ENCODE measurements at regions not wholly inside any gene's neighbourhood (a gene's known extent, or its start where the extent isn't known, plus 50 kb on each side); places are given as distances from the start of the nearest gene placed in this dataset.

GRCh38 chr9:64066736-64067368 lies 1218.2 kb downstream of the FOXD4L5 start:
- TF ChIP-seq POLR2AphosphoS5 (IDR thresholded peaks at IDR 0.05; ENCODE audit: low read depth) (no peak), GABPA (IDR thresholded peaks at IDR 0.05; ENCODE audit: low read depth) (no peak)
- TF ChIP-seq, protein P1, sequence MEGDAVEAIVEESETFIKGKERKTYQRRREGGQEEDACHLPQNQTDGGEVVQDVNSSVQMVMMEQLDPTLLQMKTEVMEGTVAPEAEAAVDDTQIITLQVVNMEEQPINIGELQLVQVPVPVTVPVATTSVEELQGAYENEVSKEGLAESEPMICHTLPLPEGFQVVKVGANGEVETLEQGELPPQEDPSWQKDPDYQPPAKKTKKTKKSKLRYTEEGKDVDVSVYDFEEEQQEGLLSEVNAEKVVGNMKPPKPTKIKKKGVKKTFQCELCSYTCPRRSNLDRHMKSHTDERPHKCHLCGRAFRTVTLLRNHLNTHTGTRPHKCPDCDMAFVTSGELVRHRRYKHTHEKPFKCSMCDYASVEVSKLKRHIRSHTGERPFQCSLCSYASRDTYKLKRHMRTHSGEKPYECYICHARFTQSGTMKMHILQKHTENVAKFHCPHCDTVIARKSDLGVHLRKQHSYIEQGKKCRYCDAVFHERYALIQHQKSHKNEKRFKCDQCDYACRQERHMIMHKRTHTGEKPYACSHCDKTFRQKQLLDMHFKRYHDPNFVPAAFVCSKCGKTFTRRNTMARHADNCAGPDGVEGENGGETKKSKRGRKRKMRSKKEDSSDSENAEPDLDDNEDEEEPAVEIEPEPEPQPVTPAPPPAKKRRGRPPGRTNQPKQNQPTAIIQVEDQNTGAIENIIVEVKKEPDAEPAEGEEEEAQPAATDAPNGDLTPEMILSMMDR (IDR thresholded peaks at IDR 0.05; ENCODE audit: insufficient read depth, low read length) = no peak
- TF ChIP-seq, protein P2, sequence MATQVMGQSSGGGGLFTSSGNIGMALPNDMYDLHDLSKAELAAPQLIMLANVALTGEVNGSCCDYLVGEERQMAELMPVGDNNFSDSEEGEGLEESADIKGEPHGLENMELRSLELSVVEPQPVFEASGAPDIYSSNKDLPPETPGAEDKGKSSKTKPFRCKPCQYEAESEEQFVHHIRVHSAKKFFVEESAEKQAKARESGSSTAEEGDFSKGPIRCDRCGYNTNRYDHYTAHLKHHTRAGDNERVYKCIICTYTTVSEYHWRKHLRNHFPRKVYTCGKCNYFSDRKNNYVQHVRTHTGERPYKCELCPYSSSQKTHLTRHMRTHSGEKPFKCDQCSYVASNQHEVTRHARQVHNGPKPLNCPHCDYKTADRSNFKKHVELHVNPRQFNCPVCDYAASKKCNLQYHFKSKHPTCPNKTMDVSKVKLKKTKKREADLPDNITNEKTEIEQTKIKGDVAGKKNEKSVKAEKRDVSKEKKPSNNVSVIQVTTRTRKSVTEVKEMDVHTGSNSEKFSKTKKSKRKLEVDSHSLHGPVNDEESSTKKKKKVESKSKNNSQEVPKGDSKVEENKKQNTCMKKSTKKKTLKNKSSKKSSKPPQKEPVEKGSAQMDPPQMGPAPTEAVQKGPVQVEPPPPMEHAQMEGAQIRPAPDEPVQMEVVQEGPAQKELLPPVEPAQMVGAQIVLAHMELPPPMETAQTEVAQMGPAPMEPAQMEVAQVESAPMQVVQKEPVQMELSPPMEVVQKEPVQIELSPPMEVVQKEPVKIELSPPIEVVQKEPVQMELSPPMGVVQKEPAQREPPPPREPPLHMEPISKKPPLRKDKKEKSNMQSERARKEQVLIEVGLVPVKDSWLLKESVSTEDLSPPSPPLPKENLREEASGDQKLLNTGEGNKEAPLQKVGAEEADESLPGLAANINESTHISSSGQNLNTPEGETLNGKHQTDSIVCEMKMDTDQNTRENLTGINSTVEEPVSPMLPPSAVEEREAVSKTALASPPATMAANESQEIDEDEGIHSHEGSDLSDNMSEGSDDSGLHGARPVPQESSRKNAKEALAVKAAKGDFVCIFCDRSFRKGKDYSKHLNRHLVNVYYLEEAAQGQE (IDR thresholded peaks at IDR 0.05; ENCODE audit: insufficient replicate concordance, low read depth) = no peak

Measured in HL-60 (cell line).